GM12878 (cell line): ENCODE measurements at regions not wholly inside any gene's neighbourhood (a gene's known extent, or its start where the extent isn't known, plus 50 kb on each side); places are given as distances from the start of the nearest gene placed in this dataset. TPM values are rescaled to one million over a fixed set of nuclear protein-coding genes. Genes with fewer than 3 reads are reported as not detected.

Experiments used
- ATAC-seq: fragments of 200-7000 bp; cut with Tn5 transposase; 3 replicates; pipeline ENCODE4 v1.9.1; 2020; ENCODE audit warnings: mild to moderate bottlenecking, moderate library complexity
- BruUV-seq: library from RNA; stranded (reverse); fragments of 400-500 nt; replicated peaks from 2 replicates; lab custom pipeline; 2021; lab: Mats Ljungman, UMichigan
- CTCF ChIA-PET: fragments of 300-600 bp; sonication (Branson Sonifier 250); formaldehyde crosslinking; extraction: SDS; loops from one replicate; lab custom pipeline; 2021; ENCODE audit warnings: inconsistent platforms; lab: Yijun Ruan, JAX
- POLR2A ChIA-PET: fragments of 350-600 bp; formaldehyde crosslinking; extraction: SDS; loops from one replicate; lab custom pipeline; 2021; ENCODE audit warnings: inconsistent platforms; lab: Charles Lee
- RAD21 ChIA-PET: fragments of 300-600 bp; sonication (Branson Sonifier 250); formaldehyde crosslinking; loops from one replicate; lab custom pipeline; 2023; ENCODE audit warnings: antibody characterized with exemption; ENCODE audit not compliant: unreplicated experiment; lab: Charles Lee
- SMC1A ChIA-PET: fragments of 300-600 bp; sonication (Branson Sonifier 250); formaldehyde crosslinking; loops from one replicate; lab custom pipeline; 2023; ENCODE audit not compliant: unreplicated experiment, uncharacterized antibody; lab: Charles Lee
- DNase-seq: peaks from one replicate; pipeline ENCODE4 v3.0.0-alpha.2; 2011; ENCODE audit warnings: low read depth, low spot score
- FAIRE-seq: peaks from 3 replicates; lab custom pipeline; 2011; peaks lifted over from hg19 to GRCh38; lab: Jason Lieb, UNC
- H2AFZ ChIP-seq: 2 replicates; pipeline ENCODE4 v1.6.0; 2011; ENCODE audit warnings: low read depth, low read length, control low read depth; ENCODE audit not compliant: control insufficient read depth
- H3K27ac ChIP-seq: 2 replicates; pipeline ENCODE4 v1.5.1; 2011; ENCODE audit warnings: control low read depth; ENCODE audit not compliant: control insufficient read depth, insufficient read depth
- H3K27me3 ChIP-seq, 2 experiments: replicated peaks in 1 of 2; 2 replicates each; pipeline versions ENCODE4 v1.6.0 to v1.6.1; 2011; ENCODE audit warnings: low read length in 1 of 2; ENCODE audit not compliant: control insufficient read depth in 2 of 2, insufficient read depth in 2 of 2
- H3K36me3 ChIP-seq, 2 experiments: 2 replicates each; pipeline ENCODE4 v1.5.1; 2011; ENCODE audit warnings: low read length in 1 of 2; ENCODE audit not compliant: control insufficient read depth in 2 of 2, insufficient read depth in 2 of 2
- H3K4me1 ChIP-seq: 2 replicates; pipeline ENCODE4 v1.6.1; 2011; ENCODE audit warnings: mild to moderate bottlenecking, low read length, moderate library complexity, mixed read lengths; ENCODE audit not compliant: control insufficient read depth, insufficient read depth
- H3K4me2 ChIP-seq: 2 replicates; pipeline ENCODE4 v1.6.0; 2011; ENCODE audit warnings: control low read depth; ENCODE audit not compliant: control insufficient read depth, insufficient read depth
- H3K4me3 ChIP-seq: fragments of 200-600 bp; sonication (generic); 2 replicates; pipeline ENCODE4 v1.5.1; 2016
- H3K79me2 ChIP-seq: 2 replicates; pipeline ENCODE4 v1.6.0; 2011; ENCODE audit warnings: low read length; ENCODE audit not compliant: control insufficient read depth, insufficient read depth
- H3K9ac ChIP-seq: 2 replicates; pipeline ENCODE4 v1.8.0; 2011; ENCODE audit warnings: low read length, control low read depth, mixed read lengths; ENCODE audit not compliant: control insufficient read depth, insufficient read depth
- H3K9me3 ChIP-seq: replicated peaks from 3 replicates; pipeline ENCODE4 v1.5.1; 2011; ENCODE audit warnings: mild to moderate bottlenecking, low read length; ENCODE audit not compliant: control insufficient read depth, insufficient read depth
- H4K20me1 ChIP-seq: 2 replicates; pipeline ENCODE4 v1.6.0; 2011; ENCODE audit not compliant: control insufficient read depth, insufficient read depth
- MTA2 ChIP-seq: fragments of 450-650 bp; IDR thresholded peaks from 2 replicates; pipeline ENCODE4 v1.6.1; 2016; ENCODE audit warnings: low read depth, mild to moderate bottlenecking, moderate library complexity
- MYB ChIP-seq: fragments of 150-350 bp; IDR thresholded peaks from 2 replicates; pipeline ENCODE4 v1.6.1; 2014; ENCODE audit warnings: mild to moderate bottlenecking, low read depth, low read length, borderline replicate concordance
- NR2C2 ChIP-seq: IDR thresholded peaks from 2 replicates; pipeline ENCODE4 v1.6.1; 2011; ENCODE audit warnings: borderline replicate concordance, low read depth; ENCODE audit not compliant: control insufficient read depth, insufficient read length
- PML ChIP-seq: IDR thresholded peaks from 2 replicates; pipeline ENCODE4 v1.6.1; 2012; ENCODE audit warnings: low read length, inconsistent platforms
- RB1 ChIP-seq: fragments of 450-650 bp; formaldehyde crosslinking; IDR thresholded peaks from 2 replicates; pipeline ENCODE4 v1.6.1; 2017; ENCODE audit warnings: mild to moderate bottlenecking, borderline replicate concordance
- RUNX3 ChIP-seq: IDR thresholded peaks from 2 replicates; pipeline ENCODE4 v1.6.1; 2012; ENCODE audit warnings: low read length, inconsistent platforms
- SREBF2 ChIP-seq: IDR thresholded peaks from 2 replicates; pipeline ENCODE4 v1.6.1; 2012; ENCODE audit warnings: mild to moderate bottlenecking, low read length
- WGBS: methylation state at CpG from one replicate; pipeline ENCODE4 v1.1.6; 2016; ENCODE audit warnings: low lambda C conversion rate; ENCODE audit not compliant: insufficient replicate concordance, insufficient coverage; ENCODE audit errors: missing lambda C conversion rate; 5-methylcytosine and 5-hydroxymethylcytosine counted together
- in situ Hi-C: fragments of 300-500 bp; cut with MboI; formaldehyde crosslinking; loops from 9 replicates; pipeline ENCODE4 v1.14.3; 2018; ENCODE audit warnings: mixed read lengths
- intact Hi-C: fragments of 100-400 bp; cut with micrococcal nuclease; formaldehyde crosslinking; loops from one replicate; pipeline ENCODE4 v1.14.2; 2022; ENCODE audit not compliant: unreplicated experiment
- small RNA-seq: library from RNA; depleted of rRNA; stranded (forward); fragments of <200 nt; gene quantifications from one replicate; pipeline ENCODE3, GENCODE V24; 2014

DNA sequence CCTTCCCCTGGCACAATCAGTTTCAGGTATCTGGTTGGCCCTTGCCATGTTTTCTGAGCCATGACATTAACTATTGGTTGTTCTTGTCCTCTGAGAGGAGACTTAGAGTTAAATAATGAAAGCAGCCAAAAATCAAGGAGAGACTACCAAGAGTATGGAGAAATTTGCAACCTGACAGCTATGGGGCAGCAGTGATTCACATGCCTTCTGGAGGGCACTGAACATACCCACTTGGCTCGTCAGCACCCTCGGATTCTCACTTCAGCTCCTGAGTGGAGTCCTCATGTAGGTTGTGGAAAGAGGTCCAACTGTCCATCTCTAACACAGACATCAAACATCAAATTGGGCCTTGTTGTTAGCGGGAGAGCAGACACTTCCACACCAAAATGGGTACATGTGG is 265.6 kb downstream of the EBLN2 start:
- Histone ChIP-seq H3K36me3 (no peaks in the 10 kb centered on the region), H4K20me1 (no peaks in the 10 kb centered on the region), H3K27ac (no peak overlapping the region), H3K4me2 (no peak overlapping the region), H3K4me3 (no peak overlapping the region), H3K27me3 (0 out of 4 replicates have a peak, but pooled peaks cover 0 to 3% of the 10 kb centered on the region in 2 experiments), H3K9ac (no peak overlapping the region), H3K79me2 (no peaks in the 10 kb centered on the region)
- DNase-seq = no peak
- no TSS peak for BruUV-seq
- ChIA-PET CTCF (interaction anchor here (1.1 kb wide), 1 partner anchor 175 kb away, joined by 5 read pairs; no protein-coding TSS in a partner anchor), SMC1A (no interaction called here)
- intact Hi-C loops = no loop called here
- no peak for FAIRE-seq
- in situ Hi-C loops = no loop called here
- WGBS = 17% methylated on average over 3 of the region's 3 CpGs
- TF ChIP-seq RUNX3 (no peak), MTA2 (no peak), NR2C2 (no peak), MYB (no peak), RB1 (no peak), PML (no peak), SREBF2 (no peak)
- TF ChIP-seq, all 136 proteins: peak for 0
- RAD21 ChIA-PET = no interaction called here
- POLR2A ChIA-PET = no interaction called here
- Histone ChIP-seq H3K9me3 (no peaks in the 10 kb centered on the region), H2AFZ (no peak overlapping the region), H3K4me1 (no peaks in the 10 kb centered on the region)
- ATAC-seq = no peak

Small RNA genes in the stretch of these regions (small RNA-seq; reads per million reads assigned to genes)
- gene RNU6-1270P = not detected
